Tibial nerve (tissue), 4 donors: ENCODE measurements at regions not wholly inside any gene's neighbourhood (a gene's known extent, or its start where the extent isn't known, plus 50 kb on each side); places are given as distances from the start of the nearest gene placed in this dataset.

Experiments
- CTCF ChIP-seq, 5 experiments: fragments of 200-600 bp in 3 of 5; fragments of 450-650 bp in 2 of 5; sonication (generic) in 3 of 5; IDR thresholded peaks; one replicate each; pipeline ENCODE4 v1.5.1; 2016 to 2019; ENCODE audit warnings: antibody characterized with exemption in 5 of 5, mild to moderate bottlenecking in 3 of 5, moderate library complexity in 2 of 5
- EP300 ChIP-seq, 2 donors: sonication (generic); formaldehyde crosslinking; IDR thresholded peaks; one replicate each; pipeline ENCODE4 v1.6.1; 2017; ENCODE audit warnings: antibody characterized with exemption in 2 of 2, mild to moderate bottlenecking in 1 of 2
- POLR2A ChIP-seq, 2 donors: fragments of 450-650 bp; IDR thresholded peaks; one replicate each; pipeline ENCODE4 v1.6.1; 2017; ENCODE audit warnings: antibody characterized with exemption in 2 of 2, mild to moderate bottlenecking in 2 of 2, moderate library complexity in 2 of 2

- TF ChIP-seq CTCF (IDR thresholded peaks at IDR 0.05) (no peak), POLR2A (IDR thresholded peaks at IDR 0.05) (no peak), EP300 (IDR thresholded peaks at IDR 0.05) (no peak)
These were observed 576.7 kb downstream of the MFSD1 start for GRCh38 chr3:159378396-159379194.
